ENCODE measurements at regions not wholly inside any gene's neighbourhood (a gene's known extent, or its start where the extent isn't known, plus 50 kb on each side); places are given as distances from the start of the nearest gene placed in this dataset.

DNA sequence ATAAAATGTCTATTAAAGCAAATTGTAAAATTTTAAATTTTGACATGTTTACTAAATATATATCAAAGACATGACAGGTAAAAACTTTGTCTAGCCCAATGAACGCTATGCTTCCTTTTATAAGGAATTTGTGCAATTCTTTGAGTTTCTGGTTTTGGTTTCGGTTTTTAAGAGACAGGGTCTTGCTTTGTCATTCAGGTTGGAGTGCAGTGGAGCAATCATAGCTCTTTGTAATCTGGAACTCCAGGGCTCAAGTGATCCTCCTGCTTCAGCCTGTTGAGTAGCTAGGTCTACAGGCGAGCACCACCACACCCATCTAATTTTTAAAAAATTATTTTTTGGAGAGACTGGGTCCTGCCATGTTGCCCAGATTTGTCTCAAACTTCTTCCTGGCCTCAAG is 60.7 kb downstream of the BLTP1 start:
- no peak for ATAC-seq
- no peak for TF ChIP-seq ZC3H10 (CRISPR knock-in tag; IDR thresholded peaks at IDR 0.05)
- TF ChIP-seq OSR1 (CRISPR knock-in tag; IDR thresholded peaks at IDR 0.05), result no peak
- no peak for TF ChIP-seq ZNF70 (CRISPR knock-in tag; IDR thresholded peaks at IDR 0.05)
- no peak for TF ChIP-seq ISL1 (CRISPR knock-in tag; IDR thresholded peaks at IDR 0.05)
- TF ChIP-seq, protein P1, sequence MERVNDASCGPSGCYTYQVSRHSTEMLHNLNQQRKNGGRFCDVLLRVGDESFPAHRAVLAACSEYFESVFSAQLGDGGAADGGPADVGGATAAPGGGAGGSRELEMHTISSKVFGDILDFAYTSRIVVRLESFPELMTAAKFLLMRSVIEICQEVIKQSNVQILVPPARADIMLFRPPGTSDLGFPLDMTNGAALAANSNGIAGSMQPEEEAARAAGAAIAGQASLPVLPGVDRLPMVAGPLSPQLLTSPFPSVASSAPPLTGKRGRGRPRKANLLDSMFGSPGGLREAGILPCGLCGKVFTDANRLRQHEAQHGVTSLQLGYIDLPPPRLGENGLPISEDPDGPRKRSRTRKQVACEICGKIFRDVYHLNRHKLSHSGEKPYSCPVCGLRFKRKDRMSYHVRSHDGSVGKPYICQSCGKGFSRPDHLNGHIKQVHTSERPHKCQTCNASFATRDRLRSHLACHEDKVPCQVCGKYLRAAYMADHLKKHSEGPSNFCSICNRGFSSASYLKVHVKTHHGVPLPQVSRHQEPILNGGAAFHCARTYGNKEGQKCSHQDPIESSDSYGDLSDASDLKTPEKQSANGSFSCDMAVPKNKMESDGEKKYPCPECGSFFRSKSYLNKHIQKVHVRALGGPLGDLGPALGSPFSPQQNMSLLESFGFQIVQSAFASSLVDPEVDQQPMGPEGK (CRISPR knock-in tag; IDR thresholded peaks at IDR 0.05; ENCODE audit: borderline replicate concordance), result no peak
- no peak for TF ChIP-seq CSDC2 (CRISPR knock-in tag; IDR thresholded peaks at IDR 0.05)
- no peak for TF ChIP-seq ZFP30 (CRISPR knock-in tag; IDR thresholded peaks at IDR 0.05)
- no peak for TF ChIP-seq RARB (CRISPR knock-in tag; IDR thresholded peaks at IDR 0.05)
- TF ChIP-seq ZFP3 (CRISPR knock-in tag; IDR thresholded peaks at IDR 0.05), result no peak
- no peak for TF ChIP-seq ARNTL (CRISPR knock-in tag; IDR thresholded peaks at IDR 0.05; ENCODE audit: borderline replicate concordance, low read depth)
- TF ChIP-seq, protein P2, sequence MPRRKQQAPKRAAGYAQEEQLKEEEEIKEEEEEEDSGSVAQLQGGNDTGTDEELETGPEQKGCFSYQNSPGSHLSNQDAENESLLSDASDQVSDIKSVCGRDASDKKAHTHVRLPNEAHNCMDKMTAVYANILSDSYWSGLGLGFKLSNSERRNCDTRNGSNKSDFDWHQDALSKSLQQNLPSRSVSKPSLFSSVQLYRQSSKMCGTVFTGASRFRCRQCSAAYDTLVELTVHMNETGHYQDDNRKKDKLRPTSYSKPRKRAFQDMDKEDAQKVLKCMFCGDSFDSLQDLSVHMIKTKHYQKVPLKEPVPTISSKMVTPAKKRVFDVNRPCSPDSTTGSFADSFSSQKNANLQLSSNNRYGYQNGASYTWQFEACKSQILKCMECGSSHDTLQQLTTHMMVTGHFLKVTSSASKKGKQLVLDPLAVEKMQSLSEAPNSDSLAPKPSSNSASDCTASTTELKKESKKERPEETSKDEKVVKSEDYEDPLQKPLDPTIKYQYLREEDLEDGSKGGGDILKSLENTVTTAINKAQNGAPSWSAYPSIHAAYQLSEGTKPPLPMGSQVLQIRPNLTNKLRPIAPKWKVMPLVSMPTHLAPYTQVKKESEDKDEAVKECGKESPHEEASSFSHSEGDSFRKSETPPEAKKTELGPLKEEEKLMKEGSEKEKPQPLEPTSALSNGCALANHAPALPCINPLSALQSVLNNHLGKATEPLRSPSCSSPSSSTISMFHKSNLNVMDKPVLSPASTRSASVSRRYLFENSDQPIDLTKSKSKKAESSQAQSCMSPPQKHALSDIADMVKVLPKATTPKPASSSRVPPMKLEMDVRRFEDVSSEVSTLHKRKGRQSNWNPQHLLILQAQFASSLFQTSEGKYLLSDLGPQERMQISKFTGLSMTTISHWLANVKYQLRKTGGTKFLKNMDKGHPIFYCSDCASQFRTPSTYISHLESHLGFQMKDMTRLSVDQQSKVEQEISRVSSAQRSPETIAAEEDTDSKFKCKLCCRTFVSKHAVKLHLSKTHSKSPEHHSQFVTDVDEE (CRISPR knock-in tag; IDR thresholded peaks at IDR 0.05), result no peak
- TF ChIP-seq PPARA (CRISPR knock-in tag; IDR thresholded peaks at IDR 0.05; ENCODE audit: borderline replicate concordance), result no peak
- no peak for TF ChIP-seq ZNF565 (CRISPR knock-in tag; conservative IDR thresholded peaks at IDR 0.05; ENCODE audit: low read depth)

DNA sequence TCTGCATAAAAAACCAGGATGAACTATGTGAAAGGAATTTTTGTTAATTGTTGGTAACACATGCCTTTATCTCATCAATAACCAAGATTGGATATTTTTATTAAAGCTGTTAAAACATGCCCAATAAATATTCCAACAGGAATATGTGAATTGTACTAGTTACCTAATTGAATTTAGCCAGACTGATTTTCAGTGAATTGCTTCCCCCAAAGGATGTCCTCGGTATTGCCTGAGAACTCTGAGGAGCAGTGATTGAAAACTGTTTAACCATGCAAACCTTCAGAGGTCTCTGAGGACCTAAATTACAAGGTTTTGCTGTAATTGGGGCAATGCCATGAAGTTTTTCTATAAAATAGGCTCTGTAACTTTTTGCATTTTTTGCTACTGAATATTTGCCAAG is 66.6 kb downstream of the BLTP1 start:
- no peak for TF ChIP-seq RARB (CRISPR knock-in tag; IDR thresholded peaks at IDR 0.05)
- TF ChIP-seq ZFP3 (CRISPR knock-in tag; IDR thresholded peaks at IDR 0.05), result no peak
- TF ChIP-seq, protein P3, sequence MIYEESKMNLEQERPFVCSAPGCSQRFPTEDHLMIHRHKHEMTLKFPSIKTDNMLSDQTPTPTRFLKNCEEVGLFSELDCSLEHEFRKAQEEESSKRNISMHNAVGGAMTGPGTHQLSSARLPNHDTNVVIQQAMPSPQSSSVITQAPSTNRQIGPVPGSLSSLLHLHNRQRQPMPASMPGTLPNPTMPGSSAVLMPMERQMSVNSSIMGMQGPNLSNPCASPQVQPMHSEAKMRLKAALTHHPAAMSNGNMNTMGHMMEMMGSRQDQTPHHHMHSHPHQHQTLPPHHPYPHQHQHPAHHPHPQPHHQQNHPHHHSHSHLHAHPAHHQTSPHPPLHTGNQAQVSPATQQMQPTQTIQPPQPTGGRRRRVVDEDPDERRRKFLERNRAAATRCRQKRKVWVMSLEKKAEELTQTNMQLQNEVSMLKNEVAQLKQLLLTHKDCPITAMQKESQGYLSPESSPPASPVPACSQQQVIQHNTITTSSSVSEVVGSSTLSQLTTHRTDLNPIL (CRISPR knock-in tag; IDR thresholded peaks at IDR 0.05; ENCODE audit: low read depth), result no peak
- no peak for TF ChIP-seq ZFP30 (CRISPR knock-in tag; IDR thresholded peaks at IDR 0.05)
- TF ChIP-seq ISL1 (CRISPR knock-in tag; IDR thresholded peaks at IDR 0.05), result no peak
- TF ChIP-seq ZNF8 (CRISPR knock-in tag; IDR thresholded peaks at IDR 0.05), result no peak
- no peak for TF ChIP-seq ESRRG (CRISPR knock-in tag; IDR thresholded peaks at IDR 0.05)
- no peak for ATAC-seq

DNA sequence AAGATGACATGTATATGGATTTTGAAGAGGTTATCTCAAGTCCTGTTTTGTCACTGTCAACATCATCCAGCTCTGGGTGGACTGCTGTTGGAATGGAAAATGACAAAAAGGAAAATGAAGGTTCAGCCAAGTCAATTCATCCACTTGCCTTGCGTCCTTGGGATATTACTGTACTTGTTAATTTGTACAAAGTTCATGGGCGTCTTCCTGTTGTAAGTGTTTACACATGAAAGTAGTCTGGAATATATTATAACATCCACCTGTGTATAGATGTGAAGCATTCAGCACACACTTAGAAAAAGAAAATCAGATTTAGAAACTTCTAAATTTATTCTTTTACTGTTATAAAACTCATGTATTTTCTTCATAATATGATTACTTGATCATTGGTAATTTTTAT is 67.2 kb downstream of the BLTP1 start:
- TF ChIP-seq PPARA (CRISPR knock-in tag; IDR thresholded peaks at IDR 0.05; ENCODE audit: borderline replicate concordance), result no peak
- TF ChIP-seq ESRRG (CRISPR knock-in tag; IDR thresholded peaks at IDR 0.05), result no peak
- no peak for TF ChIP-seq CSDC2 (CRISPR knock-in tag; IDR thresholded peaks at IDR 0.05)
- TF ChIP-seq TOX (CRISPR knock-in tag; IDR thresholded peaks at IDR 0.05; ENCODE audit: borderline replicate concordance), result no peak
- TF ChIP-seq ZNF565 (CRISPR knock-in tag; conservative IDR thresholded peaks at IDR 0.05; ENCODE audit: low read depth), result no peak
- no peak for TF ChIP-seq ZNF70 (CRISPR knock-in tag; IDR thresholded peaks at IDR 0.05)
- no peak for TF ChIP-seq BACH2 (CRISPR knock-in tag; IDR thresholded peaks at IDR 0.05; ENCODE audit: borderline replicate concordance)
- TF ChIP-seq OSR1 (CRISPR knock-in tag; IDR thresholded peaks at IDR 0.05), result no peak
- no peak for TF ChIP-seq ZFP30 (CRISPR knock-in tag; IDR thresholded peaks at IDR 0.05)
- TF ChIP-seq GLIS3 (CRISPR knock-in tag; IDR thresholded peaks at IDR 0.05), result no peak
- ATAC-seq, result no peak

DNA sequence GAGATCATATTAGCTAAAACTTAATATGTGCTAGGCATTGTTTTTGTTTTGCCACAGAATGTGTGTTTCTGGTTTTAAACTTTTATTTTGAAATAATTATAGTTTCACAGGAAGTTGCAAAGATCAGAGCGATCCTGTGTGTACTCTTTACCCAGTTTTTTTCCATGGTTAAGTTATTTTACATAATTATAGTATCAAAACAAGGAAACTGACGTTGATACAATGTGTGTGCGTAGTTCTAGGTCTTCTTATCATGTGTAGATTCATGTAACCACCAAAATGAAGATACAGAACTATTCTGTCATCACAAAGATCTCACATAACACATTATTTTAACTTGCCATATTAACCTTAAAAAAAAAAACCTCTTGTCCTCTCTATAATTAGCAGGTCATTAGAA is 69.2 kb downstream of the BLTP1 start:
- TF ChIP-seq ZFP3 (CRISPR knock-in tag; IDR thresholded peaks at IDR 0.05) (no peak), SNAI2 (CRISPR knock-in tag; IDR thresholded peaks at IDR 0.05) (no peak), TOX (CRISPR knock-in tag; IDR thresholded peaks at IDR 0.05; ENCODE audit: borderline replicate concordance) (no peak), ZC3H10 (CRISPR knock-in tag; IDR thresholded peaks at IDR 0.05) (no peak), ZNF70 (CRISPR knock-in tag; IDR thresholded peaks at IDR 0.05) (no peak), PPARA (CRISPR knock-in tag; IDR thresholded peaks at IDR 0.05; ENCODE audit: borderline replicate concordance) (no peak), ARNTL (CRISPR knock-in tag; IDR thresholded peaks at IDR 0.05; ENCODE audit: borderline replicate concordance, low read depth) (no peak), CSDC2 (CRISPR knock-in tag; IDR thresholded peaks at IDR 0.05) (no peak), TCF4 (CRISPR knock-in tag; IDR thresholded peaks at IDR 0.05; ENCODE audit: borderline replicate concordance) (no peak), RARB (CRISPR knock-in tag; IDR thresholded peaks at IDR 0.05) (no peak), ZNF8 (CRISPR knock-in tag; IDR thresholded peaks at IDR 0.05) (no peak), ZNF565 (CRISPR knock-in tag; conservative IDR thresholded peaks at IDR 0.05; ENCODE audit: low read depth) (no peak), OSR1 (CRISPR knock-in tag; IDR thresholded peaks at IDR 0.05) (no peak), ISL1 (CRISPR knock-in tag; IDR thresholded peaks at IDR 0.05) (no peak)
- TF ChIP-seq, protein P3 (CRISPR knock-in tag; IDR thresholded peaks at IDR 0.05; ENCODE audit: low read depth), result no peak
- TF ChIP-seq, protein P1 (CRISPR knock-in tag; IDR thresholded peaks at IDR 0.05; ENCODE audit: borderline replicate concordance), result no peak
- TF ChIP-seq, protein P4, sequence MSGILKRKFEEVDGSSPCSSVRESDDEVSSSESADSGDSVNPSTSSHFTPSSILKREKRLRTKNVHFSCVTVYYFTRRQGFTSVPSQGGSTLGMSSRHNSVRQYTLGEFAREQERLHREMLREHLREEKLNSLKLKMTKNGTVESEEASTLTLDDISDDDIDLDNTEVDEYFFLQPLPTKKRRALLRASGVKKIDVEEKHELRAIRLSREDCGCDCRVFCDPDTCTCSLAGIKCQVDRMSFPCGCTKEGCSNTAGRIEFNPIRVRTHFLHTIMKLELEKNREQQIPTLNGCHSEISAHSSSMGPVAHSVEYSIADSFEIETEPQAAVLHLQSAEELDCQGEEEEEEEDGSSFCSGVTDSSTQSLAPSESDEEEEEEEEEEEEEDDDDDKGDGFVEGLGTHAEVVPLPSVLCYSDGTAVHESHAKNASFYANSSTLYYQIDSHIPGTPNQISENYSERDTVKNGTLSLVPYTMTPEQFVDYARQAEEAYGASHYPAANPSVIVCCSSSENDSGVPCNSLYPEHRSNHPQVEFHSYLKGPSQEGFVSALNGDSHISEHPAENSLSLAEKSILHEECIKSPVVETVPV (CRISPR knock-in tag; IDR thresholded peaks at IDR 0.05), result no peak
- ATAC-seq, result no peak

Measured in SK-N-SH treated with all-trans-retinoic acid at 6 μM for 48 hours (cell line).